Skeletal muscle satellite cell (primary cell): ENCODE measurements at regions not wholly inside any gene's neighbourhood (a gene's known extent, or its start where the extent isn't known, plus 50 kb on each side); places are given as distances from the start of the nearest gene placed in this dataset.

Source experiments
- H3K27me3 ChIP-seq: 2 replicates; pipeline ENCODE4 v1.7.0; 2013; ENCODE audit warnings: low read length; ENCODE audit not compliant: control insufficient read depth, insufficient read depth
- H3K36me3 ChIP-seq: 2 replicates; pipeline ENCODE4 v1.7.0; 2013; ENCODE audit warnings: mild to moderate bottlenecking, control low read depth, low read length; ENCODE audit not compliant: insufficient read depth
- H3K4me1 ChIP-seq: 2 replicates; pipeline ENCODE4 v1.7.0; 2013; ENCODE audit warnings: low read length; ENCODE audit not compliant: control insufficient read depth, insufficient read depth
- H3K4me2 ChIP-seq: 2 replicates; pipeline ENCODE4 v1.7.0; 2013; ENCODE audit warnings: mild to moderate bottlenecking, low read length
- H3K4me3 ChIP-seq: 2 replicates; pipeline ENCODE4 v1.7.0; 2013; ENCODE audit warnings: low read length
- H3K9ac ChIP-seq: 2 replicates; pipeline ENCODE4 v1.7.0; 2013; ENCODE audit warnings: mild to moderate bottlenecking, low read depth, low read length, moderate library complexity
- H3K9me3 ChIP-seq: replicated peaks from 2 replicates; pipeline ENCODE4 v1.7.0; 2013; ENCODE audit warnings: mild to moderate bottlenecking, control low read depth, low read length

- Histone ChIP-seq H3K9me3 (no peaks in the 10 kb centered on the region), H3K9ac (peak overlapping the region; percentile 32), H3K36me3 (no peaks in the 10 kb centered on the region), H3K4me1 (peaks cover 39% of the 10 kb centered on the region), H3K4me2 (no peak overlapping the region), H3K27me3 (no peaks in the 10 kb centered on the region), H3K4me3 (no peak overlapping the region)
Measured at GRCh38 chr2:150141226-150142001, 346.1 kb downstream of the RND3 start.

DNA sequence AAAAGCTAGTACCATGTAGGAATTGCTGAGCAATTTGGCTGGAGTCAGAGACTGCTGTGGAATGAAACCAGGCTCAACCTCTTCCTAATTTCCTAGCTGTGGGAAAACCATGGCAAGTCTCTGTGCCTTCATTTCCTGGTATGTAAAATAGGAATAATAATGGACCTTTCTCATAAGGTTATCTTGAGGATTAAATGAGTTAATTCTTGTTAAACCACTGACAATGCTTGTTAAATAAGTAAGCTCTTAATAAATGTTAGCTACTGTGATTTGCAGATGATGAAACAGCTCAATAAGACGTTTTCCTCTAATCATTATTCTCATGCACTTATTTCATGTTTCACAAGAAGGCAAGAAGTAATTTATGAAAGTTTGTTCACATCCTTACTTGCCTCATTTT lies 346.7 kb downstream of the RND3 start:
- Histone ChIP-seq H3K36me3 (no peaks in the 10 kb centered on the region), H3K27me3 (no peaks in the 10 kb centered on the region), H3K4me2 (no peak overlapping the region), H3K9ac (no peak overlapping the region), H3K4me3 (no peak overlapping the region), H3K9me3 (no peaks in the 10 kb centered on the region), H3K4me1 (peaks cover 39% of the 10 kb centered on the region)

GRCh38 chr2:150138587-150138986 lies 348.9 kb downstream of the RND3 start:
- H3K4me3 ChIP-seq = no peak overlapping the region
- no peaks in the 10 kb centered on the region for H3K9me3 ChIP-seq
- H3K9ac ChIP-seq = no peak overlapping the region
- peaks cover 42% of the 10 kb centered on the region for H3K4me1 ChIP-seq
- no peaks in the 10 kb centered on the region for H3K27me3 ChIP-seq
- H3K36me3 ChIP-seq = no peaks in the 10 kb centered on the region
- H3K4me2 ChIP-seq = no peak overlapping the region

GRCh38 chr2:150137338-150138069 lies 350.0 kb downstream of the RND3 start:
- peaks cover 37% of the 10 kb centered on the region for H3K4me1 ChIP-seq
- H3K9me3 ChIP-seq = no peaks in the 10 kb centered on the region
- no peak overlapping the region for H3K4me2 ChIP-seq
- no peaks in the 10 kb centered on the region for H3K27me3 ChIP-seq
- H3K36me3 ChIP-seq = no peaks in the 10 kb centered on the region
- no peak overlapping the region for H3K4me3 ChIP-seq
- no peak overlapping the region for H3K9ac ChIP-seq

DNA sequence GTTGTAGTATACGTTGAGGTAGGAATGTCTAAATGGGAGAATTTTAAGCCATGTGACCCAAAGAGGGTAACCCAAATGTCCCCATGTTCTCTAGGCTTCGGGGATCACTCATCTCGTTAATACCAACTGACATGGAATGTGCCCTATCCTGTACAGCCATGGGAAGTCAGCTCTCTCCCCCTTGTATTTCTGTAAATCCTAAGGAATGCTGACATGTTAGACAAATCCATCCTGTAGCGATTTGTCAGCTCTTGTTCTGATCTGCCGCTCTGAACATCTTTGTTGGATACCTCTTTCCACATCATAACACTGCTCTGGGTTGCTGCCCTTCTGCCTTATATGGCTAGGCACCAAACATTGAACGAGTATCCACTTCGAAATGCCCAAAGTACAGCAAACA lies 350.6 kb downstream of the RND3 start:
- H3K4me1 ChIP-seq = peaks cover 31% of the 10 kb centered on the region
- H3K27me3 ChIP-seq = no peaks in the 10 kb centered on the region
- no peak overlapping the region for H3K4me2 ChIP-seq
- H3K36me3 ChIP-seq = no peaks in the 10 kb centered on the region
- no peaks in the 10 kb centered on the region for H3K9me3 ChIP-seq
- no peak overlapping the region for H3K4me3 ChIP-seq
- no peak overlapping the region for H3K9ac ChIP-seq

GRCh38 chr2:150136401-150136800 lies 351.1 kb downstream of the RND3 start:
- no peak overlapping the region for H3K9ac ChIP-seq
- H3K36me3 ChIP-seq = no peaks in the 10 kb centered on the region
- H3K4me2 ChIP-seq = no peak overlapping the region
- no peaks in the 10 kb centered on the region for H3K9me3 ChIP-seq
- no peaks in the 10 kb centered on the region for H3K27me3 ChIP-seq
- peaks cover 26% of the 10 kb centered on the region for H3K4me1 ChIP-seq
- H3K4me3 ChIP-seq = no peak overlapping the region

GRCh38 chr2:150135223-150135883 lies 352.1 kb downstream of the RND3 start:
- no peak overlapping the region for H3K9ac ChIP-seq
- no peak overlapping the region for H3K4me2 ChIP-seq
- H3K36me3 ChIP-seq = no peaks in the 10 kb centered on the region
- H3K9me3 ChIP-seq = no peaks in the 10 kb centered on the region
- H3K4me3 ChIP-seq = no peak overlapping the region
- H3K27me3 ChIP-seq = no peaks in the 10 kb centered on the region
- H3K4me1 ChIP-seq = peaks cover 21% of the 10 kb centered on the region

- peaks cover 21% of the 10 kb centered on the region for H3K4me1 ChIP-seq
- no peaks in the 10 kb centered on the region for H3K36me3 ChIP-seq
- H3K27me3 ChIP-seq = no peaks in the 10 kb centered on the region
- no peaks in the 10 kb centered on the region for H3K9me3 ChIP-seq
- H3K9ac ChIP-seq = no peak overlapping the region
- H3K4me3 ChIP-seq = no peak overlapping the region
- H3K4me2 ChIP-seq = no peak overlapping the region
Measured at GRCh38 chr2:150134223-150134857, 353.1 kb downstream of the RND3 start.

GRCh38 chr2:150133623-150134022 lies 353.8 kb downstream of the RND3 start:
- H3K4me1 ChIP-seq = peaks cover 21% of the 10 kb centered on the region

DNA sequence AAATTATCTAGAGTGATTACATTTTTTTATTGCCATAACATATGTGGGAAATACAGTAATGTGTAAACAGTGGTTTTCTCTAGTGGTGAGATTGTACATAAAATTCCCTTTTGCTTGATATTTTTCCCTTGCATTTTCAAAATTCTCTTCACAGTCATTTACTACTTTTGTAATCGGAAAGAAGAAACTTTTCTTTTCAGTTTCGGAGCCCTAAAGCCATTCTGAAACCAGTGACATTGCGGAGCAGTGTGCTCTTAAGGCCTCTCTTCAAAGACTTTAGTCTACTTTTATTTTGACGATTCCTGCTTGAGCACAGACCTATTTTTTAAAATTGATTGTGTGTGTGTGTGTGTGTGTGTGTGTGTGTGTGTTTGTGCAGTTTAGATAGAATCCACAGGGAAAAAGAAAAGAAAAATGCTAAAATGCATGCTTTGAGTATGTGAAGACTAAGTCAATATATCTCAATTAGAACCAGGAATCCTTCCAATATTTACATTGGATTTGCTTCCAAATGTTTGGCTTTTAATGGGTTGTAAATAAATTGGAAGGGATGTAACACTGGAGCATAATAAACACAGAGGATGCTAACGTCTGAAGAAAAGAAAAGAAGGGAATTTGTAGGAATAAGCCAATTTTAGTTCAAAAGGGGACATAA lies 357.4 kb downstream of the RND3 start:
- H3K4me1 ChIP-seq = peaks cover 42% of the 10 kb centered on the region
- no peaks in the 10 kb centered on the region for H3K9me3 ChIP-seq
- H3K4me2 ChIP-seq = no peak overlapping the region
- H3K27me3 ChIP-seq = no peaks in the 10 kb centered on the region
- no peak overlapping the region for H3K4me3 ChIP-seq
- no peaks in the 10 kb centered on the region for H3K36me3 ChIP-seq
- no peak overlapping the region for H3K9ac ChIP-seq

More at GRCh38 chr2:150133623-150134022, 353.8 kb downstream of the RND3 start:
- no peaks in the 10 kb centered on the region for H3K9me3 ChIP-seq
- no peak overlapping the region for H3K9ac ChIP-seq
- no peak overlapping the region for H3K4me2 ChIP-seq
- H3K36me3 ChIP-seq = no peaks in the 10 kb centered on the region
- H3K4me3 ChIP-seq = no peak overlapping the region
- H3K27me3 ChIP-seq = no peaks in the 10 kb centered on the region

- Histone ChIP-seq H3K4me2 (no peak overlapping the region), H3K4me1 (peaks cover 28% of the 10 kb centered on the region), H3K9ac (no peak overlapping the region), H3K36me3 (no peaks in the 10 kb centered on the region), H3K4me3 (no peak overlapping the region), H3K27me3 (no peaks in the 10 kb centered on the region), H3K9me3 (no peaks in the 10 kb centered on the region)
Measured at GRCh38 chr2:150127995-150128394, 359.5 kb downstream of the RND3 start.
